Prostate gland (tissue), 2 donors: ENCODE measurements at regions not wholly inside any gene's neighbourhood (a gene's known extent, or its start where the extent isn't known, plus 50 kb on each side); places are given as distances from the start of the nearest gene placed in this dataset.

Experiments used
- DNase-seq: peaks from one replicate; pipeline ENCODE4 v3.0.0-alpha.2; 2019; ENCODE audit warnings: low spot score
- H3K27ac ChIP-seq, 2 donors: fragments of 200-600 bp; sonication (generic); 2 replicates each; pipeline ENCODE4 v1.5.1; 2017 to 2019
- H3K27me3 ChIP-seq: fragments of 200-600 bp; sonication (generic); replicated peaks from 2 replicates; pipeline ENCODE4 v1.5.1; 2019; ENCODE audit not compliant: insufficient read depth
- H3K36me3 ChIP-seq, 2 donors: fragments of 200-600 bp; sonication (generic); 1 replicate in 1 of 2; 2 replicates in 1 of 2; pipeline versions ENCODE4 v1.5.1 to v1.8.1; 2017 to 2019
- H3K4me1 ChIP-seq: fragments of 200-600 bp; sonication (generic); replicated peaks from 2 replicates; pipeline ENCODE4 v1.5.1; 2019
- H3K4me3 ChIP-seq, 2 donors: fragments of 200-600 bp; sonication (generic); 2 replicates each; pipeline ENCODE4 v1.5.1; 2017 to 2019
- H3K9me3 ChIP-seq: fragments of 200-600 bp; sonication (generic); 2 replicates; pipeline ENCODE4 v1.5.1; 2017
- CTCF ChIP-seq, 4 experiments: fragments of 200-600 bp in 2 of 4; fragments of 450-650 bp in 2 of 4; sonication (generic) in 2 of 4; IDR thresholded peaks; 1 replicate in 3 of 4; 2 replicates in 1 of 4; pipeline ENCODE4 v1.5.1; 2016 to 2019; ENCODE audit warnings: antibody characterized with exemption in 4 of 4, mild to moderate bottlenecking in 2 of 4, moderate library complexity in 2 of 4
- POLR2A ChIP-seq: fragments of 450-650 bp; IDR thresholded peaks from one replicate; pipeline ENCODE4 v1.6.1; 2016; ENCODE audit warnings: antibody characterized with exemption, mild to moderate bottlenecking
- POLR2AphosphoS5 ChIP-seq: sonication (generic); formaldehyde crosslinking; IDR thresholded peaks from one replicate; pipeline ENCODE4 v1.6.1; 2017; ENCODE audit warnings: antibody characterized with exemption
- WGBS: methylation state at CpG from one replicate; pipeline ENCODE4 v1.1.5; 2018; 5-methylcytosine and 5-hydroxymethylcytosine counted together
- intact Hi-C: fragments of 100-400 bp; cut with DNase I; formaldehyde crosslinking; loops from one replicate; pipeline ENCODE4 v1.14.2; 2022

DNA sequence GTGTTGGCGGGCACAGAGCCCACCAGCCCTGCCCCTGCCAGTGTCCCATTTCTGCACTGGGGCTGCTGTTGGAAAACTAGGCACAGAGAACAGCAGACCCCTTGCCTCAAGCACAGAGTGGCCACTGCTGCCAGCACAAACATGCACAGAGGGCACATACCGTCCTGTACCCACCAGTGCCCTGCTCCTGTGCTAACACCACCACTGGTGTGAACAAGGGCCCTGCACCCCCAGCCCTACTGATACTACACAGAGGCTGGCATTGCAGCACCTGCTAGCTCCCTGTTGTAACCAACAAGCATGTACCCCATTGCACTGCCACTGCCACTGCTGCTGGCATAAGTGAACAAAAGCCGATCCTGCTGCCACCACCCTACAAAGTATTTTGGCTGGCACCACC, 348.0 kb upstream of the MPDZ start:
- 90% methylated on average over 3 of the region's 3 CpGs for WGBS
- no peak overlapping the region for H3K27ac ChIP-seq
- H3K27me3 ChIP-seq: no peaks in the 10 kb centered on the region
- H3K36me3 ChIP-seq: no peaks in the 10 kb centered on the region
- DNase-seq: no peak
- TF ChIP-seq POLR2A (no peak), POLR2AphosphoS5 (no peak), CTCF (IDR thresholded peaks at IDR 0.05) (no peak)
- H3K4me1 ChIP-seq: no peaks in the 10 kb centered on the region
- no peak overlapping the region for H3K4me3 ChIP-seq
- intact Hi-C loops: no loop called here
- no peaks in the 10 kb centered on the region for H3K9me3 ChIP-seq

DNA sequence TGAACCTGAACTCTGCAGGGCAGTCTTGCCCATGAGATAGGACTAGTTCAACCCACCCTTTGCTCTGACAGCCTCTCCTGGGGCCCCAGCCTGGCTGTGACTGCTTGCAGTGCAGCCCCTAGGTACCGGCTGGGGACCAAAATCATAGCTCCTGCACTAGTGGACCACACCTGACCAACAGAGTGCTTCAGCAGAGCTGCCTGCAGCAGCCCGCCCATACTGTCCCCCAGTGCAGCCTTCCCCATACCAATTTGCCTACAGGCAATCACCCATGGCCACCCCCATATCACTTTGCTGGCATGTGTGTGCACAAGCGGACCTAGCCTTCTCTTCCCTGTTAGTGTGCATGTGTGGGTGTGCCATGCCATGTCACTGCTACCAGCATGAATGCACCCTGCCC, 347.6 kb upstream of the MPDZ start:
- Histone ChIP-seq H3K27ac (no peak overlapping the region), H3K27me3 (no peaks in the 10 kb centered on the region), H3K4me3 (no peak overlapping the region), H3K4me1 (no peaks in the 10 kb centered on the region), H3K36me3 (no peaks in the 10 kb centered on the region), H3K9me3 (no peaks in the 10 kb centered on the region)
- DNase-seq: no peak
- WGBS: 97% methylated on average over 3 of the region's 3 CpGs
- no peak for TF ChIP-seq POLR2AphosphoS5
- no peak for TF ChIP-seq CTCF (IDR thresholded peaks at IDR 0.05)
- no peak for TF ChIP-seq POLR2A
- intact Hi-C loops: no loop called here

DNA sequence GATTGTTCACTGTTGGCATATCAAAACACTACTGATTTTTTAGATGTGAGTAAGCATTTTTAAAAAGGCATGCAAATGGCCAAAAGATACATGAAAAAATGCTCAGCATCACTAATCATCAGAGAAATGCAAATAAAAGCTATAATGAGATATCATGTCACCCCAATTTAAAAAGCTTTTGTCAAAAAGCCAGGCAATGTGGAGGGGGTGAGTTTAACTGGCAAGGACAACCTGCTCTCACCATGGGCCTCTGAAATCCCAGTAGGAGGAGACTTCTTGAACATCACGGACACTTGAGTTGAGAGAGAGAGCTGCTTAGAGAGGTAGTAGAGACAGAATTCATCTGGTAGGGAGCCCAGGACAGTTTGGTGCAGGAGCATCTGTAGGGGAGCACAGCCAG, 347.1 kb upstream of the MPDZ start:
- intact Hi-C loops: no loop called here
- 84% methylated on average over 1 of the region's 1 CpG for WGBS

GRCh38 chr9:13621872-13622564, 342.5 kb upstream of the MPDZ start:
- Histone ChIP-seq H3K36me3 (no peaks in the 10 kb centered on the region), H3K9me3 (no peaks in the 10 kb centered on the region), H3K27ac (no peak overlapping the region), H3K4me1 (no peaks in the 10 kb centered on the region), H3K27me3 (no peaks in the 10 kb centered on the region), H3K4me3 (no peak overlapping the region)
- DNase-seq: no peak
- TF ChIP-seq POLR2AphosphoS5: no peak
- no peak for TF ChIP-seq POLR2A
- no peak for TF ChIP-seq CTCF (IDR thresholded peaks at IDR 0.05)
- 76% methylated on average over 6 of the region's 6 CpGs for WGBS
- intact Hi-C loops: no loop called here

More for the DNA sequence above, 347.1 kb upstream of the MPDZ start:
- no peak for DNase-seq
- Histone ChIP-seq H3K9me3 (no peaks in the 10 kb centered on the region), H3K27ac (no peak overlapping the region), H3K36me3 (no peaks in the 10 kb centered on the region), H3K27me3 (no peaks in the 10 kb centered on the region), H3K4me3 (no peak overlapping the region), H3K4me1 (no peaks in the 10 kb centered on the region)
- TF ChIP-seq POLR2A (no peak), CTCF (IDR thresholded peaks at IDR 0.05) (no peak), POLR2AphosphoS5 (no peak)

- intact Hi-C loops: no loop called here
- no peaks in the 10 kb centered on the region for H3K36me3 ChIP-seq
- no peaks in the 10 kb centered on the region for H3K9me3 ChIP-seq
- DNase-seq: no peak
- WGBS: 49% methylated on average over 2 of the region's 2 CpGs
- H3K27me3 ChIP-seq: no peaks in the 10 kb centered on the region
- H3K4me3 ChIP-seq: no peak overlapping the region
- no peaks in the 10 kb centered on the region for H3K4me1 ChIP-seq
- TF ChIP-seq CTCF (IDR thresholded peaks at IDR 0.05) (no peak), POLR2A (no peak), POLR2AphosphoS5 (no peak)
- no peak overlapping the region for H3K27ac ChIP-seq
Measured at GRCh38 chr9:13616491-13617035, 337.1 kb upstream of the MPDZ start.
